Activated T-helper 1 cell treated with anti-CD3 and anti-CD28 coated beads, Interleukin-12 subunit alpha, Interleukin-12 subunit beta, Interleukin-2, Interleukin-4 antibody, amounts not matched to agents 30 ng/mL and 10 ng/mL and 1 ng/mL, durations not matched to agents 14 hours and 24 hours and 36 hours (primary cell): ENCODE measurements at regions not wholly inside any gene's neighbourhood (a gene's known extent, or its start where the extent isn't known, plus 50 kb on each side); places are given as distances from the start of the nearest gene placed in this dataset.
"Not testable (repeated sequence)": the region's sequence is repeated elsewhere in the genome, so short reads cannot be mapped to it uniquely, and the experiment has no call there.

ENCODE experiments used
- DNase-seq: peaks from one replicate; pipeline ENCODE4 v3.0.0; 2021; ENCODE audit warnings: low spot score
- H3K27ac Mint-ChIP-seq: one replicate; pipeline ENCODE4 v1.8.0; 2021; ENCODE audit warnings: mild to moderate bottlenecking, mixed read lengths
- H3K27me3 Mint-ChIP-seq: one replicate; pipeline ENCODE4 v1.8.0; 2022; ENCODE audit warnings: mild to moderate bottlenecking, moderate library complexity, mixed read lengths; ENCODE audit not compliant: insufficient read depth
- H3K36me3 Mint-ChIP-seq: one replicate; pipeline ENCODE4 v1.8.0; 2021; ENCODE audit warnings: low read depth, mixed read lengths
- H3K4me1 Mint-ChIP-seq: one replicate; pipeline ENCODE4 v1.8.0; 2021; ENCODE audit warnings: low read depth, mixed read lengths
- H3K4me3 Mint-ChIP-seq: one replicate; pipeline ENCODE4 v1.8.0; 2021; ENCODE audit warnings: mild to moderate bottlenecking, moderate library complexity, mixed read lengths
- H3K9me3 Mint-ChIP-seq: one replicate; pipeline ENCODE4 v1.8.0; 2021; ENCODE audit warnings: mixed read lengths
- intact Hi-C: fragments of 100-400 bp; cut with micrococcal nuclease; formaldehyde crosslinking; loops from one replicate; pipeline ENCODE4 v1.15.1; 2024

DNA sequence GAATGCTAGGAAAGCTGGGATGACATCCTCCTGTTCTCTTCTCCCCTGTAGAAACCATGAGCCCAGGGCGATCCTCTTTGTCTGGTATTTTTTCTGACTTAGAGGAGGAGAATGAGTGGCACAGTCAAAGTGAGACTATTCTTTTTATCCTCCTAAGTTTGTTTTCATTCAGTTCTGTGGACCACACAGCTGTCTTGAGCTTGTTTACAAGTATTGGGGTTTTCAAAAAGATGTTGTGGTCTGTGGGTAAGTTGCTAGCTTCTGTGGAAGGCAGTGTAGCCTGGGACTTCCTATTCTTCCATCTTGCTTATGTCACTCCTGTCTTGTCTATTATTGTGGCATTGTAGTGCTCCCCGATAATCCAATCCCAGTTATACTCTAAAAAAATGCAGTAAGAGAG is 223.0 kb downstream of the PAPSS1 start:
- H3K27ac Mint-ChIP-seq = no peak overlapping the region

DNA sequence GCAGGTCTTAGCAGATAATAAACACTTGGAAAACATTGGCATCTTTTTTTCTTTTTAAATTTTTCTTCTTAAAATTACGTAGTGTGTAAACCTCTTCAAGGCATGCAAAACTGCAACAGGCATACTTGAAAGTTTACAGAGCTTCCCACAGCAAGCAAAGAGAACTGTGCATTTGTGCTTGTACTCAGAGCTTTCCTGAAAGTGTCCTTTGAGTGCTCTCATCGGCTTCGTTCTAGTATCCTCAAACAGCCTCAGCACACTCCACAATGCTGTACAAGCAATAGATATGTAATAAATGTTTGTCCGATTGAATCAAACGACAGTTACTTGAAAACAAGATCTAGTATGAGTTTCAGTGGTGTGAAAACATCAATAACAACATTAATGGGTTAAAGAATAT is 227.5 kb downstream of the PAPSS1 start:
- Mint-ChIP-seq H3K9me3 (peaks cover 3% of the 10 kb centered on the region), H3K4me3 (no peak overlapping the region), H3K36me3 (no peaks in the 10 kb centered on the region), H3K27me3 (peaks cover 2% of the 10 kb centered on the region), H3K27ac (no peak overlapping the region), H3K4me1 (peaks cover 7% of the 10 kb centered on the region)
- no peak for DNase-seq
- intact Hi-C loops = no loop called here

More for the DNA sequence above, 223.0 kb downstream of the PAPSS1 start:
- peaks cover 3% of the 10 kb centered on the region for H3K9me3 Mint-ChIP-seq
- intact Hi-C loops = no loop called here
- DNase-seq = no peak
- peaks cover 7% of the 10 kb centered on the region for H3K4me1 Mint-ChIP-seq
- H3K4me3 Mint-ChIP-seq = no peak overlapping the region
- no peaks in the 10 kb centered on the region for H3K36me3 Mint-ChIP-seq
- H3K27me3 Mint-ChIP-seq = peaks cover 2% of the 10 kb centered on the region

DNA sequence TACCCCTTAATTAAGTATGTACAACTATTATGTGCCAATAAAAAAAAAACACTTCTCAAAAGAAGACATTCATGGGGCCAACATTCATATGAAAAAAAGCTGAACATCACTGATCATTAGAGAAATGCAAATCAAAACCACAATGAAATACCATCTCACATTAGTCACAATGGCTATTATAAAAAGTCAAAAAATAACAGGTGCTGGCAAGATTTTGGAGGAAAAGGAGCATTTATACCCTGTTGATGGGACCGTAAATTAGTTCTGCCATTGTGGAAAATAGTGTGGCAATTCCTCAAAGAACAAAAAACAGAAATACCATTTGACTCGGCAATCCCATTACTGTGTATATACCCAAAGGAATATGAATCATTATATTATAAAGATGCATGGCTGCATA is 229.9 kb downstream of the PAPSS1 start:
- Mint-ChIP-seq H3K4me1 (no peaks in the 10 kb centered on the region), H3K36me3 (no peaks in the 10 kb centered on the region), H3K27ac (no peak overlapping the region), H3K4me3 (no peak overlapping the region), H3K27me3 (peaks cover 4% of the 10 kb centered on the region), H3K9me3 (no peaks in the 10 kb centered on the region)
- intact Hi-C loops = no loop called here
- no peak for DNase-seq

DNA sequence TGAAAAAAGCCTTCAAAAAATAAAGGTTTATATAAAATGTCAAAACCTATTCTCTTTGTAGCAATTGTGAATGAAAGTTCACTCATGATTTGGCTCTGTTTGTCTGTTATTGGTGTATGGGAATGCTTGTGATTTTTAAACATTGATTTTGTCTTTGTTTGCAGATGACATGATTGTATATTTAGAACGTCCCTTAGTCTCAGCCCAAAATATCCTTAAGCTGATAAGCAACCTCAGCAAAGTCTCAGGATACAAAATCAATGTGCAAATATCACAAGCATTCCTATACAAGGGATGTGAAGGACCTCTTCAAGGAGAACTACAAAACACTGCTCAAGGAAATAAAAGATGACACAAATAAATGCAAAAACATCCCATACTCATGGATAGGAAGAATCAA is 236.4 kb downstream of the PAPSS1 start:
- H3K36me3 Mint-ChIP-seq, H3K4me1 Mint-ChIP-seq, H3K27me3 Mint-ChIP-seq, intact Hi-C loops, H3K9me3 Mint-ChIP-seq, H3K27ac Mint-ChIP-seq, H3K4me3 Mint-ChIP-seq, DNase-seq: not testable (repeated sequence)

DNA sequence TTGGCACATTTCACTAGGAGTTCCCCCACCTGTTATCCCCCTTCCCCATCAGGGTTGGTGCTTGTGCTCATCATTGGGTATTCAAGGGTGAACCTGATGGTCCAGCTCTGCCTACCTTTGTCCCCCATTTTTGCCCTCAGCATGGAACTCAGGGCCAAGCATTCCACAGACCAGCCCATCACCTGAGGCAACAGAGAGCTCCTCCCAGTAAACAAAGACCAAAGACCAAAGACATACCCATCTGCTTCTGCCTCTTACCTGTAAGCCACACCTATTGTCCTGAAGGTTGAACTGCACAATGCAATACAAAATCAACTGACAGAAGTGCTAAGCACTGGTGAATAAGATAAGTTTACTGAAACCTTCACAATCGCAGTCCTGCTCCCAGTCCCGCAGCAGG is 237.5 kb downstream of the PAPSS1 start:
- Mint-ChIP-seq H3K4me1 (no peaks in the 10 kb centered on the region), H3K27ac (no peak overlapping the region), H3K9me3 (peaks cover 9% of the 10 kb centered on the region), H3K27me3 (peaks cover 2% of the 10 kb centered on the region), H3K4me3 (no peak overlapping the region), H3K36me3 (no peaks in the 10 kb centered on the region)
- DNase-seq = no peak
- intact Hi-C loops = no loop called here

DNA sequence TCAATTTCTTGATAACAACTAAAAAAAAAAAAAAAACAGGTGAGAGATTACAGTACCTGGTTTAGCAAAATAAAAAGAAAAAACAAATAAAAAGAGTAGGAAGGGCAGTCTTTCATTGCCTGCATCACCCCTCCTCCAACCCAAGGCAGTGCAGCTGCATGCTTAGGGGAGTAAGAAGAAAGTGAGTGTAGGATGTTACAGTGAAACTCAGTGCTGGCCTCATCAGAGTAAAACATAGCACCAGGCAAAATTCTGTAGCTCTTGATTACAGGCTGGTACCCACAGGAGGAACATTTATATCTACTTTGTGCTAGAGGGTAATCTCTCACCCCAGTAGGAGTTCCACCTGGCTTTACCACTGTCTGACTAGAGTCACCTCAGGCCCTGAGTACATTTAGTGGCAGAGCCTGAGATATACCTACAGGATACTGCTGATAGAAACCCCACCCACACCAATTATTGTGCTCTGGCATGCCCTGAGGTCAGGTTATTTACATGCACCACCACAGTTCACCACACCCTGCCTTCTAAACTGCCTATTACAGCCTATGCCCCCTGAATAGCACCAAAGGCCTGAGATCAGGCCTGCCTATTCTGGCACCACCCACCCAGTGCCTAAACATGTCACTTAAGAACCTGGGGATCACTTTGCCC is 241.6 kb downstream of the PAPSS1 start:
- Mint-ChIP-seq H3K27me3 (no peaks in the 10 kb centered on the region), H3K4me3 (no peak overlapping the region), H3K4me1 (no peaks in the 10 kb centered on the region), H3K27ac (no peak overlapping the region), H3K36me3 (no peaks in the 10 kb centered on the region), H3K9me3 (peaks cover 3% of the 10 kb centered on the region)
- no peak for DNase-seq
- intact Hi-C loops = no loop called here

DNA sequence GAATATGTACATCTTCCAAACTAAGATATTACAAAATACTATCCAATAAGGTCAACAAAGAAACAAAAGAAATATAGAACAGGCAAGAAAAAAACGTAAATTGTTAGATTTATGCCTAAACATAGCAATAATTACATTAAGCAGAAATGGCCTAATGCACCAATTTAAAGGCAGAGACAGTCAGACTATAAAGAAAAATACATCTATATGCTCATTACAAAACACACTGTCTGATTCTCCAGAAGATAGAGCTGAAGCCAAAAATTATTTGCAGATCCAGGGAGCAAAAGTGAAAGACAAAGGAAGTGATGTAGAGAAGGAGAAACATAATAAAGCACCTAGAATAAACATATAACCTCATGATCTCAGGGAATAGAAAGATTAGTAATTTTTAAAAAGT is 246.9 kb downstream of the PAPSS1 start:
- Mint-ChIP-seq H3K4me3 (no peak overlapping the region), H3K27me3 (peaks cover 4% of the 10 kb centered on the region), H3K9me3 (no peaks in the 10 kb centered on the region), H3K27ac (no peak overlapping the region), H3K36me3 (no peaks in the 10 kb centered on the region), H3K4me1 (no peaks in the 10 kb centered on the region)
- DNase-seq = no peak
- intact Hi-C loops = no loop called here

DNA sequence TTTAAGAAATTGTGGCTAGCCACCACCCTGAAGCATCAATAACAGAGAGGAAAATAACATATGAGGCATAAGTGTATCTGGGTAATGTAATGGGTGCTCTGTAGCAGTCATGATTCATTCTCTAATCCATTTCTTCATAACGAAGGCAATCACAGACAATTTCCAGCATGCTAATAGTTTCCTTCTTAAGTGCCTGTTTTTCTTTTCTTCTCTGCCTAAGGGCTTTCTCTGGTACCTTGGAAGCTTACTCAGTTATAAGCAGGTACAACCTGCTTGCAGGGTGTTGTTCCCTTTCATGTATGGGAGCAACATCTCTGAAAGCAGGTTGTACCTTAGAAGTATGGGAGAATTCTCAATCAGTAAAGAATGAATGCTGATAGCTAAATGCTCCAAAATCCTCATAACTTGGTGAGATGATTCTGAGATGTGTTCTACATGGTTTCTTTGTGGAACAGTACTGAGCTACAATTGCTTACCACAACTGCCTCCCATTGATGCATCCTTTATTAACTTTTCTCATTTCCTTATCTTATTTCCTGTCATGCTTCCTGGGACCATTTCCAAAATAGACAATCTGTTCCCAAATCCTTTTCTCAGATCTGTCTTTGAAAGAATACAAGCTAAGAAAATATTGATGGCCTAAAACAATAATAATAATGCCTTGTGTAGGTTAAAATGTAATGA is 247.6 kb downstream of the PAPSS1 start:
- DNase-seq = no peak
- intact Hi-C loops = no loop called here
- H3K4me1 Mint-ChIP-seq = no peaks in the 10 kb centered on the region
- no peaks in the 10 kb centered on the region for H3K9me3 Mint-ChIP-seq
- H3K4me3 Mint-ChIP-seq = no peak overlapping the region
- H3K36me3 Mint-ChIP-seq = no peaks in the 10 kb centered on the region
- no peak overlapping the region for H3K27ac Mint-ChIP-seq
- peaks cover 4% of the 10 kb centered on the region for H3K27me3 Mint-ChIP-seq

DNA sequence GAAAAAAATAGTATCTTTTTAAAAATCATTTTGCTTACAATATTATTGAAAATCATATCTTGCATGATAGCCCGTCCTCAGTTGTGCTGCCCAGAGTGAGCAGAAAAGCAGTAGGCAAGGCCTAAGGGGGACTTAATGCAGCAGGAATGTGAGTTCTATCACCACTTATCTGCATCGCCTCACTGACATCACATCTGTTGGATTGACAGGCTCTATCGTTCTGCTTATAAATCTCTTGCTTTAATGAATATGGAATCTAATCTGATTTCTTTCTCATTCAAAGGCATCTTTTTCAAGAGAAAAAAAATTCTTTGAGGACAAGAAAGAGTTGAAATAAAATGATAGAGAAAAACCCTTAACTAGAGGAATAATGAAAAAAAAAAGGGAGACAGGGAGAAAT is 249.9 kb downstream of the PAPSS1 start:
- no peak overlapping the region for H3K27ac Mint-ChIP-seq
- H3K9me3 Mint-ChIP-seq = no peaks in the 10 kb centered on the region
- no peak for DNase-seq
- no peak overlapping the region for H3K4me3 Mint-ChIP-seq
- H3K27me3 Mint-ChIP-seq = peaks cover 4% of the 10 kb centered on the region
- intact Hi-C loops = no loop called here
- no peaks in the 10 kb centered on the region for H3K36me3 Mint-ChIP-seq
- no peaks in the 10 kb centered on the region for H3K4me1 Mint-ChIP-seq

DNA sequence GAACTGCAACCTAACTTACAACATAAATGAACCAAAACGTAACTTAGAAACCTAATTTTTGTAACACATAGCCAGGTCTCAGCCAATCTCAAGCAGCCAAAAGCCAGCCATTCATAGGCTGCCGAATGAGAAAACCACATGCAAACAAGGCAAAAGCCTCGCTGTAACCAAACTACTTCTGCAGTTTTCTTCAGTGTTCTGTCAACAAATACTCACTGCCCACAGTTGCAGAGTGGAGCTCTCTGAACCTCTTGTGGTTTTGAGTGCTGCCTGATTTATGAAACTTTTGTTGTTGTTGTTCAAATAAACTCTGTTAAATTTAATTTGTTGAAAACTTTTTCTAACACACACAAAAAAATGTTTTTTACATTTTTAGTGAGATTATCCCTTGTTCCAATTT is 251.2 kb downstream of the PAPSS1 start:
- no peaks in the 10 kb centered on the region for H3K4me1 Mint-ChIP-seq
- intact Hi-C loops = no loop called here

DNA sequence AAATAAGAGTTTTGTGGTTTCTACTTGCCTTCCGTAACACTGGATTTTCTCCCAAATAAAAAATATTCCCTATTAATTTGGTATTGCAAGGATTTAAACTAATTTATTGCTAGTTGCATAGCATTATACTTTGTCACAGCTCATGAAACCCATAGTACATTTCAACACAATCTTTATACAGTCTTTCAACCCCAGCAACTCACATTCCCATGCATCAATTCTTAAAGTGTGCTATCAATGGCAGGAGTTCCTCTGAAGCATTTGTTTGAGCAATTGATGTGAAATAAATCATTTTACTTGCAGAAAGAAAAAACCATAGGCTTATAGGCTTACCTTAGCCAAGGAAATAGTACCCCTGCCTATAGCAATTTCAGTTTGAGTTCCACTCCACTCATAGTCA is 251.9 kb downstream of the PAPSS1 start:
- no peak for DNase-seq
- intact Hi-C loops = no loop called here
- no peak overlapping the region for H3K27ac Mint-ChIP-seq
- H3K27me3 Mint-ChIP-seq = peaks cover 4% of the 10 kb centered on the region
- no peaks in the 10 kb centered on the region for H3K36me3 Mint-ChIP-seq
- H3K4me1 Mint-ChIP-seq = no peaks in the 10 kb centered on the region
- H3K9me3 Mint-ChIP-seq = no peaks in the 10 kb centered on the region
- no peak overlapping the region for H3K4me3 Mint-ChIP-seq

More for the DNA sequence above, 251.2 kb downstream of the PAPSS1 start:
- Mint-ChIP-seq H3K4me3 (no peak overlapping the region), H3K9me3 (no peaks in the 10 kb centered on the region), H3K27ac (no peak overlapping the region), H3K27me3 (peaks cover 4% of the 10 kb centered on the region), H3K36me3 (no peaks in the 10 kb centered on the region)
- DNase-seq = no peak

DNA sequence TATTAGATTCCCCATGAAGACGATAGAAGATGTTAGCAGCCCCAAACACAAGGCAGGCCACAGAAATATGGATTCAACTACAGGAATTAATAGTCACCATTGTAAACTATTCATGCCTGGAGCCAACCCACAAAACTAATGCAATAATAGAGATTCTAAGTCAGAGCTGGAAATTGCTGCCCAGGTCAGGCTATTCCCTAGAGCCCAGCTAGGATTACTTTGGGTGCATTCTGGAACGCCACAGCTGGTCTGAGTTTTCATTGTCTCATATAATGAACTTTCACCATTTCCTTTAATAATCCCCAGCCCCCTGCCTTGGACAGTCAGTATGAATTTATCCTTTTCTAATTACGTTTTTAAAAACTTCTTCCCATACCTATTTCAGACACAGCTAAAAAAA is 252.6 kb downstream of the PAPSS1 start:
- Mint-ChIP-seq H3K4me1 (no peaks in the 10 kb centered on the region), H3K4me3 (no peak overlapping the region), H3K36me3 (no peaks in the 10 kb centered on the region), H3K27ac (no peak overlapping the region), H3K27me3 (peaks cover 4% of the 10 kb centered on the region), H3K9me3 (no peaks in the 10 kb centered on the region)
- intact Hi-C loops = no loop called here
- DNase-seq = no peak

DNA sequence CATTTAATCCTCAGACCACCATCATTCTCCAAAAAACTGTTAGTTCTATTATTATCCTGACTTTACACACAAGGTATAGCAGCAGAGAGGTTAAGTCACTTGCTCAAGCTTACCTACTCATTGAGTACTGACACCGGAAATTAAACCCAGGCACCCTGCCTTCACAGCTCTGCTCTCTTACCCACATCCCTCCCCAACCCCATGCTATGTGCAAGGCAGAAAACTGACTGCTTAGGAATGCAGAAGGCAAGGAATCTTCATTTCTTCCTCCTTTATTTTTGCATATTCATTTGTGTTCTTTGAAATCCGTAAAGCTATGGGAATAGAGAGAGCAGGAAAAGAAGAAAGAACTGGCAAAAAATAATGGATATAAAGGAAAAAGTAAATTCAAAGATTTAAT is 261.8 kb downstream of the PAPSS1 start:
- DNase-seq = no peak
- Mint-ChIP-seq H3K9me3 (no peaks in the 10 kb centered on the region), H3K4me1 (no peaks in the 10 kb centered on the region), H3K27me3 (no peaks in the 10 kb centered on the region), H3K27ac (no peak overlapping the region), H3K36me3 (no peaks in the 10 kb centered on the region), H3K4me3 (no peak overlapping the region)
- intact Hi-C loops = no loop called here

DNA sequence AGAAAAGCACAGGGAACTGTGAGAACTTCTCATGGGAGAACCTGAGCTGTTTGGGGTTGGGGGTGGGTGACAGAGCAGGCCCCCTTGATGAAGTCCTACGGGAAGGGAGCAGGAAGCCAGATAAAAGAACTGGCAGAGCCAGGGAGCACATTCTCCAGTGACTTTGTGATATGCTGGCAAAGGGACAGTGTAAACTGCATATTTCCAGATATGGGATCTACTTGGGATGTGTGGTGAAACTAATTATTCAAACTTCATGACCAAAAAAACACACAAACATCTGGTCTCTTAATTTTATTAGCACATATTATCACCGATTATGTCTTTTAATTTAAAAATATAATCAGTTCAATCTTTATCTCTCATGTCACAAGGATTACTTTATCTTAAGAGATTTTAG is 266.0 kb downstream of the PAPSS1 start:
- H3K36me3 Mint-ChIP-seq = no peaks in the 10 kb centered on the region
- no peaks in the 10 kb centered on the region for H3K9me3 Mint-ChIP-seq
- no peaks in the 10 kb centered on the region for H3K4me1 Mint-ChIP-seq
- no peak overlapping the region for H3K27ac Mint-ChIP-seq
- intact Hi-C loops = no loop called here
- H3K27me3 Mint-ChIP-seq = no peaks in the 10 kb centered on the region
- no peak overlapping the region for H3K4me3 Mint-ChIP-seq
- DNase-seq = no peak
